Choroid plexus epithelial cell (primary cell): ENCODE measurements at regions not wholly inside any gene's neighbourhood (a gene's known extent, or its start where the extent isn't known, plus 50 kb on each side); places are given as distances from the start of the nearest gene placed in this dataset.
A peak's percentile ranks its signal among the peaks of the same experiment; 100 is the strongest.

ENCODE experiments used
- DNase-seq: peaks from one replicate; pipeline ENCODE4 v3.0.0-alpha.2; 2010; ENCODE audit warnings: low read depth
- H3K4me3 ChIP-seq: 2 replicates; pipeline ENCODE4 v1.5.1; 2011; ENCODE audit warnings: low read depth, mild to moderate bottlenecking, control low read depth, low read length, moderate library complexity
- CTCF ChIP-seq: conservative IDR thresholded peaks from 2 replicates; pipeline ENCODE4 v1.5.1; 2011; ENCODE audit warnings: low read depth, mild to moderate bottlenecking, control low read depth, inconsistent platforms, low read length, moderate library complexity

GRCh38 chr15:68500363-68501258 lies 68.6 kb upstream of the ITGA11 start:
- DNase-seq = no peak
- no peak for TF ChIP-seq CTCF
- no peak overlapping the region for H3K4me3 ChIP-seq

- no peak for DNase-seq
- TF ChIP-seq CTCF = no peak
- H3K4me3 ChIP-seq = no peak overlapping the region
These were observed 69.3 kb upstream of the ITGA11 start for GRCh38 chr15:68501259-68501591.

GRCh38 chr15:68501616-68502015 lies 69.7 kb upstream of the ITGA11 start:
- TF ChIP-seq CTCF = no peak
- H3K4me3 ChIP-seq = no peak overlapping the region
- DNase-seq = no peak

GRCh38 chr15:68502398-68502901 lies 70.5 kb upstream of the ITGA11 start:
- no peak for TF ChIP-seq CTCF
- no peak overlapping the region for H3K4me3 ChIP-seq
- DNase-seq = no peak

GRCh38 chr15:68503213-68503612 lies 71.2 kb upstream of the ITGA11 start:
- H3K4me3 ChIP-seq = no peak overlapping the region
- no peak for DNase-seq
- TF ChIP-seq CTCF = no peak

- no peak overlapping the region for H3K4me3 ChIP-seq
- no peak for TF ChIP-seq CTCF
- DNase-seq = peak; percentile 53
These were observed 72.1 kb upstream of the ITGA11 start for GRCh38 chr15:68503791-68504680.
